GM13976 (cell line): ENCODE measurements at regions not wholly inside any gene's neighbourhood (a gene's known extent, or its start where the extent isn't known, plus 50 kb on each side); places are given as distances from the start of the nearest gene placed in this dataset.
"Not testable (repeated sequence)": the region's sequence is repeated elsewhere in the genome, so short reads cannot be mapped to it uniquely, and the experiment has no call there.

Experiments
- DNase-seq: peaks from one replicate; pipeline ENCODE4 v3.0.0; 2012; ENCODE audit warnings: low spot score
- in situ Hi-C: fragments of 300-500 bp; cut with MboI; formaldehyde crosslinking; loops from one replicate; pipeline ENCODE4 v1.12.0; 2022; ENCODE audit warnings: low sequenced_read_pairs, mixed read lengths, inconsistent platforms; ENCODE audit not compliant: unreplicated experiment
- TF ChIP-seq, protein P1 (sequence below): IDR thresholded peaks from 2 replicates; pipeline ENCODE4 v1.5.1; 2012; ENCODE audit warnings: borderline replicate concordance, mild to moderate bottlenecking; ENCODE audit not compliant: insufficient read depth; ENCODE audit errors: extremely low read depth, missing control alignments, control extremely low read depth

- TF ChIP-seq, protein P1, sequence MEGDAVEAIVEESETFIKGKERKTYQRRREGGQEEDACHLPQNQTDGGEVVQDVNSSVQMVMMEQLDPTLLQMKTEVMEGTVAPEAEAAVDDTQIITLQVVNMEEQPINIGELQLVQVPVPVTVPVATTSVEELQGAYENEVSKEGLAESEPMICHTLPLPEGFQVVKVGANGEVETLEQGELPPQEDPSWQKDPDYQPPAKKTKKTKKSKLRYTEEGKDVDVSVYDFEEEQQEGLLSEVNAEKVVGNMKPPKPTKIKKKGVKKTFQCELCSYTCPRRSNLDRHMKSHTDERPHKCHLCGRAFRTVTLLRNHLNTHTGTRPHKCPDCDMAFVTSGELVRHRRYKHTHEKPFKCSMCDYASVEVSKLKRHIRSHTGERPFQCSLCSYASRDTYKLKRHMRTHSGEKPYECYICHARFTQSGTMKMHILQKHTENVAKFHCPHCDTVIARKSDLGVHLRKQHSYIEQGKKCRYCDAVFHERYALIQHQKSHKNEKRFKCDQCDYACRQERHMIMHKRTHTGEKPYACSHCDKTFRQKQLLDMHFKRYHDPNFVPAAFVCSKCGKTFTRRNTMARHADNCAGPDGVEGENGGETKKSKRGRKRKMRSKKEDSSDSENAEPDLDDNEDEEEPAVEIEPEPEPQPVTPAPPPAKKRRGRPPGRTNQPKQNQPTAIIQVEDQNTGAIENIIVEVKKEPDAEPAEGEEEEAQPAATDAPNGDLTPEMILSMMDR = no peak
- in situ Hi-C loops = no loop called here
- no peak for DNase-seq
These were observed 315.1 kb upstream of the PRKD1 start for GRCh38 chr14:30242744-30243143.

- DNase-seq = no peak
- in situ Hi-C loops = no loop called here
- TF ChIP-seq, protein P1 = no peak
These were observed 315.6 kb upstream of the PRKD1 start for GRCh38 chr14:30243207-30243606.

DNA sequence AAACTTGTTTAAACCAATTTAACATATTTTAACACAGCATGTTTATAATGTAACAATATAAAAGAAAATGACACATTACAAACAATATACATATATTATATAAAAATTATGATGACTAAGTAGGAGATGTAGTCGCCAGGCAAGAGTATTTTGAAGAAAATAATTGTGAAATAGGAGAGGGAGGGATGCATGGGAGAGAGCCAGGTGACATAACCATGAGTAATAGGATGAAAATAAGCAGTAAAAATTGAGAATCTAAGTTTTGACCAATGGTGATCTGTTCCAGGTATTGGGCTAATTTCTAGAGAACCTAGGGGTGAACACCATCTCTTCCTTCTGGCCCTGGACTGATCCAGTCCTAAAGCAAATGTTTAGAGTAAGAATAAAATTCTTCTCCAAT, 315.2 kb upstream of the G2E3 start:
- in situ Hi-C loops = no loop called here

GRCh38 chr14:30244348-30244747, 314.6 kb upstream of the G2E3 start:
- in situ Hi-C loops, DNase-seq: not testable (repeated sequence)

More for the DNA sequence above, 315.2 kb upstream of the G2E3 start:
- no peak for DNase-seq
- TF ChIP-seq, protein P1 = no peak

- no peak for DNase-seq
- TF ChIP-seq, protein P1 = no peak
- in situ Hi-C loops = no loop called here
These were observed 307.9 kb upstream of the G2E3 start for GRCh38 chr14:30251017-30251416.

DNA sequence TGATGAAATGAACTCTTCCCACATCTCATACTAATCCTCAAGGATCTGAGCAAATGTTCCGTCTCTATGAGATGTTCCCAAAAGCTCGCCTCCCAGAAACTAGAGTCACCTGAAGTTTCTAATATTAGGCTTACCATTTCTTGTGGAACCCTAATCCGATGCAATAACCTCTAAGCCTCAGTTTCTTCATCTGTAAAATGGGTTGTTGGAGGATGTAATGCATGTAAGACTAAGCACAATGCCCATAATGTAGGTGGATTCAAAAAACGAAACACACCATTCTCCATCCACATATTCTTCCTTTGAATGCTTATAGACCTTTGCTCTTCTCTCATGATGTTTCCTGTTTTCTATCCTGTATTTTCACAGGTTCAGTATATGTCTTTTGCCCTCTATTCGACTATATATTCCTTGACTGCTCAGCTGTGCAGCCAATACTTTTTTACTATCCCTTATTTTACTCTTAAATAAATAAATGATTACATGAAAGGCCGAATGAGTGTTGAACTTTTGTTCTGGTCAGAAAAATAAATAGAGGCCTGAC, 307.3 kb upstream of the G2E3 start:
- TF ChIP-seq, protein P1 = no peak
- in situ Hi-C loops = no loop called here
- no peak for DNase-seq

DNA sequence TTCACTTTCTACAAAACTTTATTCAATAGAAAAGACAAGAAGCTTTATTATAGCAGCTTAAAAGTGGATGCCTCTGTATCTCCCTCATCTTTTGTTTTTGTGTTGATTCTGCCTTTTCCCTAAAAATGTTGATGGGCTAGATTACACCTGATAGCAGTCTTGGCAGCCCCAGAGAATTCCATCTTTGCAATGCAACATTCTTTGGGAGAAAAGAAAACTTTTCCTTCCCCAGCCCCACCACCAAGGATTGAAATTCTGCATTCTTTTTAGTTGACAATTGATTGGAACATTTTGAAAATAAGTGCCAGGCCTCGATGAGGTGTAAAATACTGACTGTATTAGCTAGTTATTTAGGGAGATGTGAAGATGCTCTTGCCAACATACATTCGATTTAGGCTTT, 306.8 kb upstream of the G2E3 start:
- in situ Hi-C loops = no loop called here
- DNase-seq = no peak
- TF ChIP-seq, protein P1 = no peak
